OCI-LY1 (cell line): ENCODE measurements at regions not wholly inside any gene's neighbourhood (a gene's known extent, or its start where the extent isn't known, plus 50 kb on each side); places are given as distances from the start of the nearest gene placed in this dataset.
"Not testable (repeated sequence)": the region's sequence is repeated elsewhere in the genome, so short reads cannot be mapped to it uniquely, and the experiment has no call there.

ENCODE experiments used
- H2AFZ ChIP-seq: fragments of 200-600 bp; sonication (generic), shearing (Covaris generic); 2 replicates; pipeline ENCODE4 v1.6.0; 2014; ENCODE audit warnings: antibody characterized with exemption, mild to moderate bottlenecking, low read length
- H3F3A ChIP-seq: fragments of 200-600 bp; sonication (generic), shearing (Covaris generic); 2 replicates; pipeline ENCODE4 v1.6.0; 2014; ENCODE audit warnings: mild to moderate bottlenecking, antibody characterized with exemption, low read length, moderate library complexity; ENCODE audit not compliant: insufficient read depth
- H3K27ac ChIP-seq: fragments of 200-600 bp; sonication (generic); 2 replicates; pipeline ENCODE4 v1.5.1; 2014; ENCODE audit warnings: low read length, mixed run types, mild to moderate bottlenecking, low read depth; ENCODE audit not compliant: poor library complexity, severe bottlenecking
- H3K27me3 ChIP-seq: fragments of 200-600 bp; sonication (generic); 2 replicates; pipeline ENCODE4 v1.6.0; 2014; ENCODE audit warnings: antibody characterized with exemption, mild to moderate bottlenecking, low read length, moderate library complexity; ENCODE audit not compliant: insufficient read depth
- H3K36me3 ChIP-seq: fragments of 200-600 bp; sonication (generic); 2 replicates; pipeline ENCODE4 v1.6.1; 2014; ENCODE audit warnings: mild to moderate bottlenecking, antibody characterized with exemption, low read length, moderate library complexity, mixed read lengths; ENCODE audit not compliant: insufficient read depth
- H3K4me1 ChIP-seq: fragments of 200-600 bp; sonication (generic); 2 replicates; pipeline ENCODE4 v1.5.1; 2014; ENCODE audit warnings: mild to moderate bottlenecking, low read length, moderate library complexity; ENCODE audit not compliant: insufficient read depth, severe bottlenecking
- H3K4me2 ChIP-seq: fragments of 200-600 bp; sonication (generic), shearing (Covaris generic); 2 replicates; pipeline ENCODE4 v1.6.1; 2014; ENCODE audit warnings: low read length
- H3K4me3 ChIP-seq: fragments of 200-600 bp; sonication (generic); 2 replicates; pipeline ENCODE4 v1.5.1; 2014; ENCODE audit warnings: low read length, low read depth, mild to moderate bottlenecking, mixed read lengths; ENCODE audit not compliant: poor library complexity, severe bottlenecking
- H3K79me2 ChIP-seq: fragments of 200-600 bp; shearing (Covaris generic); 2 replicates; pipeline ENCODE4 v1.6.1; 2016; ENCODE audit warnings: mixed run types, low read length, mixed read lengths; ENCODE audit not compliant: insufficient read depth
- H3K9ac ChIP-seq: fragments of 200-600 bp; sonication (generic), shearing (Covaris generic); 2 replicates; pipeline ENCODE4 v1.6.1; 2014; ENCODE audit warnings: mild to moderate bottlenecking, low read length, mixed read lengths
- H3K9me2 ChIP-seq: fragments of 200-600 bp; sonication (generic), shearing (Covaris generic); 2 replicates; pipeline ENCODE4 v1.6.1; 2014; ENCODE audit warnings: low read depth, mild to moderate bottlenecking, low read length, mixed read lengths
- H3K9me3 ChIP-seq: fragments of 200-600 bp; shearing (Covaris generic); 2 replicates; pipeline ENCODE4 v1.6.1; 2014; ENCODE audit warnings: low read length, mixed read lengths
- H4K20me1 ChIP-seq: fragments of 200-600 bp; sonication (generic), shearing (Covaris generic); 2 replicates; pipeline ENCODE4 v1.6.0; 2016; ENCODE audit warnings: mild to moderate bottlenecking, low read length; ENCODE audit not compliant: insufficient read depth

- H3K36me3 ChIP-seq, H3K27ac ChIP-seq, H3K9me3 ChIP-seq, H4K20me1 ChIP-seq, H2AFZ ChIP-seq, H3K79me2 ChIP-seq, H3F3A ChIP-seq, H3K4me2 ChIP-seq, H3K4me3 ChIP-seq, H3K9ac ChIP-seq, H3K4me1 ChIP-seq, H3K9me2 ChIP-seq, H3K27me3 ChIP-seq: not testable (repeated sequence)
Measured at GRCh38 chr10:46774366-46774765, 136.9 kb upstream of the PTPN20 start.

GRCh38 chr10:46774945-46775667, 136.1 kb upstream of the PTPN20 start:
- H3K4me2 ChIP-seq, H3K36me3 ChIP-seq, H3F3A ChIP-seq, H3K9ac ChIP-seq, H4K20me1 ChIP-seq, H3K4me3 ChIP-seq, H2AFZ ChIP-seq, H3K4me1 ChIP-seq, H3K27ac ChIP-seq, H3K27me3 ChIP-seq, H3K9me2 ChIP-seq, H3K79me2 ChIP-seq, H3K9me3 ChIP-seq: not testable (repeated sequence)

- not testable (repeated sequence) for H3K4me1 ChIP-seq, H3K4me3 ChIP-seq, H4K20me1 ChIP-seq, H3K9ac ChIP-seq, H3K36me3 ChIP-seq, H3K79me2 ChIP-seq, H3K4me2 ChIP-seq, H3K9me2 ChIP-seq, H3K9me3 ChIP-seq, H3K27me3 ChIP-seq, H3F3A ChIP-seq, H3K27ac ChIP-seq, H2AFZ ChIP-seq
Measured at GRCh38 chr10:46775668-46776059, 135.6 kb upstream of the PTPN20 start.

- not testable (repeated sequence) for H4K20me1 ChIP-seq, H2AFZ ChIP-seq, H3K4me3 ChIP-seq, H3K9me2 ChIP-seq, H3K36me3 ChIP-seq, H3F3A ChIP-seq, H3K27ac ChIP-seq, H3K27me3 ChIP-seq, H3K9me3 ChIP-seq, H3K4me2 ChIP-seq, H3K79me2 ChIP-seq, H3K9ac ChIP-seq, H3K4me1 ChIP-seq
Measured at GRCh38 chr10:46779571-46779970, 131.7 kb upstream of the PTPN20 start.

GRCh38 chr10:46780164-46780563, 131.1 kb upstream of the PTPN20 start:
- H3K9me2 ChIP-seq, H3K27me3 ChIP-seq, H3K4me1 ChIP-seq, H3K4me3 ChIP-seq, H3K4me2 ChIP-seq, H3K79me2 ChIP-seq, H2AFZ ChIP-seq, H3K36me3 ChIP-seq, H4K20me1 ChIP-seq, H3K9me3 ChIP-seq, H3K27ac ChIP-seq, H3F3A ChIP-seq, H3K9ac ChIP-seq: not testable (repeated sequence)

- not testable (repeated sequence) for H3K9me2 ChIP-seq, H3K36me3 ChIP-seq, H2AFZ ChIP-seq, H3K27me3 ChIP-seq, H3K27ac ChIP-seq, H3K9me3 ChIP-seq, H3K9ac ChIP-seq, H3K4me2 ChIP-seq, H3K4me1 ChIP-seq, H3F3A ChIP-seq, H3K4me3 ChIP-seq, H4K20me1 ChIP-seq, H3K79me2 ChIP-seq
Measured at GRCh38 chr10:46781001-46781400, 130.2 kb upstream of the PTPN20 start.

- not testable (repeated sequence) for H3K36me3 ChIP-seq, H3K27me3 ChIP-seq, H4K20me1 ChIP-seq, H3K9me2 ChIP-seq, H3K4me3 ChIP-seq, H3K9me3 ChIP-seq, H2AFZ ChIP-seq, H3K9ac ChIP-seq, H3K4me1 ChIP-seq, H3F3A ChIP-seq, H3K27ac ChIP-seq, H3K79me2 ChIP-seq, H3K4me2 ChIP-seq
Measured at GRCh38 chr10:46782001-46782874, 129.0 kb upstream of the PTPN20 start.
